Dermis blood vessel endothelial cell (primary cell): ENCODE measurements at regions not wholly inside any gene's neighbourhood (a gene's known extent, or its start where the extent isn't known, plus 50 kb on each side); places are given as distances from the start of the nearest gene placed in this dataset.
"Not testable (repeated sequence)": the region's sequence is repeated elsewhere in the genome, so short reads cannot be mapped to it uniquely, and the experiment has no call there.

Experiments used
- DNase-seq: peaks from one replicate; pipeline ENCODE4 v3.0.0; 2010

- no peak for DNase-seq
These were observed 115.6 kb upstream of the OTOS start for GRCh38 chr2:240255811-240256703.

GRCh38 chr2:240256704-240257637 lies 116.5 kb upstream of the OTOS start:
- no peak for DNase-seq

DNA sequence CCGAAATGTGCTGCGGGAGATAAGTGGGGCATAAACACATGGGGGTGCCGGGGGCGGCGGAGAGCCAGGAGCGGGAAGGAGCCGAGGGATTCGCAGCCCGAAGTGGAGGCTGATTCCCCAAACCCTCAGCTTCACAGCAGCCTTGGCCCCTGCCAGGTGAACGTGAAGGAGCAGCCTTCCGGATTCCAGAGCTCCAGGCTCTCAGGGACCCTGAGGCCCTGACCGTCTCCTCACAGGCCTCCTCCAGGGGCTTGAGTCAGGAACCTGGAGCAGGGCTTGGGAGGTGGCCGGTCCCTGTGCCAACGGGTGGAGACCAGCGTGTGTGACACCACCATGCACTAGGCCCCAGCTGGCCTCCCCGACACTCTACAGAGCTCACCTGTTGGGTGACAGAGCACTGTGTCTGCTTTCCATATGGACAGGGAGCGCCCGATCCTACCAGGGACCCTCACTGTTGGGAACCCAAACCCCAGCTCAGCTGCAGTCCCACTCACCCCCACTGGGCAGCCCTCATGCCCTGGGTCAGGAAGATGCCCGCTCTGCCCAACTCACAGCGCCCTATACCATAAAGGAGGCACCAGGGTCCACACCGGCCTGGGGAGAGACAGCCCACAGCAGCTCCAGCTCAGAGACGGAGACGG lies 117.6 kb upstream of the OTOS start:
- no peak for DNase-seq

GRCh38 chr2:240258685-240259084 lies 118.2 kb upstream of the OTOS start:
- DNase-seq = no peak

- DNase-seq = no peak
These were observed 118.9 kb upstream of the OTOS start for GRCh38 chr2:240259201-240259923.

DNA sequence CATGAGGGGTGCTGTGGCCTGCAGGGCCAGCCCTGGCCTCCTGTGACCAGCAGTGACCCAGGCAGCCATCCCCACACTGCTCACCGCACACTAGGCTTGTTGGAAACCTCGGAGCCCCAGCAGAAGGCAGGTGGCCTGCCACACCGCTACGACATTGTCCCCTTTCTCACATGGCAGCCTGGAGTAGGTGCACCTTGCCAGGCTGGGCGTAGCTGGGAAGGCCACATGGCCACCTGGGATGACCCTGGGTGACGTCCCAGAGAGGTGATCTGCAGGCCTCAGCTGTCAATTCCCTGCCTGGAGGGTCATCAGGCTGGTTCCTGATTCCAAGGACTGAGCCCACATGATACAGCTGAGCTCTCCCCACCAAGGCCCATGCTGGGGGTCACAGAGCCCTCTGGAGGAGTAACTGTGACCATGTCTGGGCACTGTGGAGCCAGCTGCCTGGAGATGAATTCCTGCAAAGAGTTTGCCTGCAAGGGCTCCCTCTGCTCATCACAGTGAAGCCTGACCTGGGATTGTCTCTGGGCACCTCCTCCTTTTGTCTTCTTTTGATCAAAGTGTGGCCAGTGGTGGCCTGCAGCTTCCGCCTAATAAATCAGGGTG lies 119.6 kb upstream of the OTOS start:
- DNase-seq = no peak

GRCh38 chr2:240260664-240261063 lies 120.2 kb upstream of the OTOS start:
- no peak for DNase-seq

DNA sequence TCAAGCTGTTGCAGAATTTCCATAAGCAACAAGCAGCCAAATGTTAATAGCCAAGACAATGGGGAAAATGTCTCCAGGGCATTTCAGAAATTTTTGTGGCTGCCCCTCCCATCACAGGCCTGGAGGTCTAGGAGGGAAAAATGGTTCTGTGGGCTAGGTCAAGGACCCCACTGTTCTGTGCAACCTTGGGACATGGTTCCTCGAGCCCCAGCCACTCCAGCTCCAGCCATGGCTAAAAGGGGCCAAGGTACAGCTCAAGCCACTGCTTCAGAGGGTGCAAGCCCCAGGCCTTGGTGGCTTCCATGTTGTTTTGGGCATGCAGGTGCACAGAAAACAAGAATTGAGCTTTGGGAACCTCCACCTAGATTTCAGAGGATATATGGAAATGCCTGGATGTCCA lies 122.1 kb upstream of the OTOS start:
- DNase-seq = not testable (repeated sequence)

- DNase-seq = no peak
These were observed 128.9 kb upstream of the OTOS start for GRCh38 chr2:240269380-240269779.

DNA sequence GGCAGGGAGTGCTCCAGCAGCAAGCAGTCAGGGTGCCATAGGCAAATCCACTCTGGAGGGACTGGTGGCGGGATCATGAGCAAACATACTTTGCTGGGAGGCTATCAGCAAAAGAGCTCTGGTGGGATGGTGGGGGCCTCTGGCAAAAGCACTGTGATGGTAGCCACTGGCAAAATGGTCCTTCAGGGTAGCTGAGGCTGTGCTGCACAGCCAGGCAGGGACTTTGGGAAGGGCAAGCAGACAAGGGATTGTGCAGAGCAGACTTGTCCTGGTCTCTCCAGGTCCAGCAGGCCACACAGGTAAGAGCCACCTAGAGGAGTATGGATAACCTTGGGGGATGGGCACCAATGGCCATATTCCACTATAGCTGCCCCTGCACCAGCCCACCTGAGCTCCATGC lies 129.4 kb upstream of the OTOS start:
- no peak for DNase-seq

- no peak for DNase-seq
These were observed 131.4 kb upstream of the OTOS start for GRCh38 chr2:240271716-240272341.

DNA sequence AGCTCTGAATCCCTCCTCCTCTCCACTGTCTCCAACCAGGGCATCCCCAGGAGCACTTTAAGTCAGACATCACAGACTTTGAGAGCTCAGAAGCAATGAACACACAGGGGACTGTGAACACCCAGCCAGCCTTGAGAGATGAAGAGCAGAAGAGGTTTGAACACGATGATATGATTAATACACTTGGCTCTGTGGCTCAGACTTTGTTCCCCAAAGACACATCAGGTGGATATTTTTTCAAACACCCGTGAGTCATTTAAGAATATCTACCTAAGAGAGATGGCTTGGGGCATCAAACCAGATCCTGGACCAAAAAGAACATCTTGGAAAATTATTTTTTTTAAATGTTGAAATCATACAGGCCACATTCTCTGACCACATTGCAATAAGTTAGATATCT lies 134.9 kb upstream of the OTOS start:
- no peak for DNase-seq

- no peak for DNase-seq
These were observed 136.8 kb upstream of the OTOS start for GRCh38 chr2:240277073-240277806.

GRCh38 chr2:240277807-240278522 lies 137.5 kb upstream of the OTOS start:
- DNase-seq = no peak

GRCh38 chr2:240278661-240279060 lies 138.2 kb upstream of the OTOS start:
- DNase-seq = no peak

- DNase-seq = no peak
These were observed 140.2 kb upstream of the OTOS start for GRCh38 chr2:240280621-240281020.

DNA sequence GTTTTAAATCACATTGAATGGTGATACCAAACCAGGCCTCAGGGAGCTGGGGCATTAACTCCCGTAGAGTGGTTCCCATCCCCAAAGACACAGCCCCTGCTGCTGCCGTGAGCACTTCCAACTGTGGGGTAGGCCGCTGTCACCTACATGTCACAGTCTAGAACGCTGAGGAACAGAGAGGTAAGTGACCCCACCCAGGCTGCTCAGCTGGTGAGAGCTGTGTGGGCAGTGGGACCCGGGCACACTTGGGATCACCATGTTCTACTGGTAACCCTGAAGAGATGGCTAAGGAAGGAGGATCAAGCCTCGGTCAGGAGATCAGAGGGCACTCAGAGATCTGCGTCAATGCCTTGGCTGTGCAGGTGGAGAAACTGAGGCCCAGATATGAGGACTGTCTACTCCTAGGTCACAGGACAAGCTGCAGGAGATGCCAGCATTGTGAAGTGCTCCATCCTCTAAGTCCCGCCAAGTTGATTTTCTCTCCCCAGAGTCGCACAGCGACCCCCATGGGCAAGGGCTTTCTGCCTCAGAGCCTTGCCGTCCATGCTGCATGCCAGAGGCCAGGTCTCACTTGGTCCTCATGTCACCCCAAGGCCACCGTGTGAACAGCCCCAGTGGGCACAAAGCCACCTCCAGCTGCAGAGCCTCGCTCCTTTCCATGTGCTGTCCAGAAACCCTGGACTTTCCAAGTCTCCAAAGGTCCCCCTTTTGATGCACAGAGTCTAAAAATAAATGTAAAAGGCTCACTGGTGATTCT lies 144.2 kb upstream of the OTOS start:
- no peak for DNase-seq

DNA sequence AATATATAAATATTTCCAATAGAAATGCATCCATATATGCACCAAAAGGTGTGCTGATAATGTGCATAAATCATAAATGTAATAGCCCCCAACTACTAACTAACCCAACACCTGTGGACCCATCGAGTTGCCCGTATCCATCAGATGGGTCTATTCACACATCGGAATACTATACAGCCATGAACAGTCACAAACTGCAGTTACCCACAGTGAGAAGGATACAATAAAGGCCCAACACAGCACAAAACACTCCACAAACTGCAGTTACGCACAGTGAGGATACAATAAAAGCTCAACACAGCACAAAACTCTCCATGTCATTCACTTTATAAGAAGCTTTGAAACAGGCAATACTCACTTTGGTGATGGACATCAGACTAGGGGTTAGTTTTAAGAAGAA lies 145.3 kb upstream of the OTOS start:
- DNase-seq = no peak

GRCh38 chr2:240286596-240286995 lies 146.1 kb upstream of the OTOS start:
- DNase-seq = no peak
